ENCODE measurements at regions not wholly inside any gene's neighbourhood (a gene's known extent, or its start where the extent isn't known, plus 50 kb on each side); places are given as distances from the start of the nearest gene placed in this dataset.

GRCh38 chr7:81370822-81371221 is 399.0 kb downstream of the HGF start:
- no peak overlapping the region for H3K27ac ChIP-seq
- no peaks in the 10 kb centered on the region for H3K36me3 ChIP-seq
- H3K4me1 ChIP-seq, result no peaks in the 10 kb centered on the region
- no peak overlapping the region for H3K4me3 ChIP-seq
- no peak overlapping the region for H3K9ac ChIP-seq (ENCODE audit: low read depth in 2 of 2, low read length in 2 of 2)
- no peaks in the 10 kb centered on the region for H3K9me3 ChIP-seq
- no peak for TF ChIP-seq CTCF (IDR thresholded peaks at IDR 0.05)
- H3K27me3 ChIP-seq, result no peaks in the 10 kb centered on the region
- intact Hi-C loops (cut with DNase I), result no loop called here
- no peak for DNase-seq

GRCh38 chr7:81367326-81367931 is 402.4 kb downstream of the HGF start:
- no peaks in the 10 kb centered on the region for H3K9me3 ChIP-seq
- no peak overlapping the region for H3K9ac ChIP-seq (ENCODE audit: low read depth in 2 of 2, low read length in 2 of 2)
- no peak overlapping the region for H3K4me3 ChIP-seq
- no peaks in the 10 kb centered on the region for H3K36me3 ChIP-seq
- no peaks in the 10 kb centered on the region for H3K27me3 ChIP-seq
- no peak for DNase-seq
- no peaks in the 10 kb centered on the region for H3K4me1 ChIP-seq
- no peak for TF ChIP-seq CTCF (IDR thresholded peaks at IDR 0.05)
- intact Hi-C loops (cut with DNase I), result no loop called here
- H3K27ac ChIP-seq, result no peak overlapping the region

- Histone ChIP-seq H3K9ac (ENCODE audit: low read depth in 2 of 2, low read length in 2 of 2) (no peak overlapping the region), H3K27ac (no peak overlapping the region), H3K4me3 (no peak overlapping the region), H3K36me3 (no peaks in the 10 kb centered on the region), H3K27me3 (no peaks in the 10 kb centered on the region), H3K4me1 (no peaks in the 10 kb centered on the region), H3K9me3 (no peaks in the 10 kb centered on the region)
- no peak for TF ChIP-seq CTCF (IDR thresholded peaks at IDR 0.05)
- DNase-seq, result no peak
- intact Hi-C loops (cut with DNase I), result no loop called here
These were observed 403.3 kb downstream of the HGF start for GRCh38 chr7:81366546-81366945.

GRCh38 chr7:81361769-81362312 is 408.0 kb downstream of the HGF start:
- TF ChIP-seq CTCF (IDR thresholded peaks at IDR 0.05), result no peak
- intact Hi-C loops (cut with DNase I), result no loop called here
- no peak overlapping the region for H3K4me3 ChIP-seq
- H3K27me3 ChIP-seq, result no peaks in the 10 kb centered on the region
- H3K4me1 ChIP-seq, result no peaks in the 10 kb centered on the region
- H3K9ac ChIP-seq (ENCODE audit: low read depth in 2 of 2, low read length in 2 of 2), result no peak overlapping the region
- no peak overlapping the region for H3K27ac ChIP-seq
- H3K9me3 ChIP-seq, result no peaks in the 10 kb centered on the region
- no peaks in the 10 kb centered on the region for H3K36me3 ChIP-seq
- DNase-seq, result no peak

- H3K36me3 ChIP-seq, result no peaks in the 10 kb centered on the region
- no peak overlapping the region for H3K27ac ChIP-seq
- DNase-seq, result no peak
- intact Hi-C loops (cut with DNase I), result no loop called here
- H3K4me3 ChIP-seq, result no peak overlapping the region
- TF ChIP-seq CTCF (IDR thresholded peaks at IDR 0.05), result no peak
- H3K4me1 ChIP-seq, result no peaks in the 10 kb centered on the region
- no peak overlapping the region for H3K9ac ChIP-seq (ENCODE audit: low read depth in 2 of 2, low read length in 2 of 2)
- H3K9me3 ChIP-seq, result no peaks in the 10 kb centered on the region
- no peaks in the 10 kb centered on the region for H3K27me3 ChIP-seq
These were observed 413.9 kb downstream of the HGF start for GRCh38 chr7:81355911-81356310.
